K562 (cell line): ENCODE measurements at regions not wholly inside any gene's neighbourhood (a gene's known extent, or its start where the extent isn't known, plus 50 kb on each side); places are given as distances from the start of the nearest gene placed in this dataset.

ENCODE experiments used
- ATAC-seq: fragments of 200-7000 bp; cut with Tn5 transposase; 3 replicates; pipeline ENCODE4 v1.9.1; 2020; ENCODE audit warnings: moderate library complexity
- BruUV-seq: library from RNA; stranded (reverse); fragments of 400-500 nt; replicated peaks from 2 replicates; lab custom pipeline; 2021; lab: Mats Ljungman, UMichigan
- CTCF ChIA-PET: fragments of 300-600 bp; formaldehyde crosslinking; extraction: SDS; loops from one replicate; lab custom pipeline; 2021; ENCODE audit warnings: low intra/inter-chr PET ratio; lab: Yijun Ruan, JAX
- POLR2A ChIA-PET: fragments of 300-600, 350-650 bp; sonication (Branson Sonifier 250); formaldehyde crosslinking; extraction: SDS; loops from one replicate; lab custom pipeline; 2021; ENCODE audit warnings: antibody characterized with exemption, inconsistent platforms; lab: Yijun Ruan, JAX
- DNase-seq, 4 experiments: peaks; one replicate each; pipeline versions ENCODE4 v3.0.0 to v3.0.0-alpha.2; 2011 to 2018; ENCODE audit warnings: low spot score in 3 of 4, mixed read lengths in 3 of 4; ENCODE audit errors: extremely low read depth in 1 of 4
- FAIRE-seq: peaks from 2 replicates; lab custom pipeline; 2011; peaks lifted over from hg19 to GRCh38; lab: Jason Lieb, UNC
- H2AFZ ChIP-seq: 2 replicates; pipeline ENCODE4 v1.6.0; 2011; ENCODE audit warnings: low read depth, low read length, control low read depth, inconsistent platforms
- H3K27ac ChIP-seq: fragments of 200-600 bp; 3 replicates; pipeline ENCODE4 v1.8.0; 2011; ENCODE audit warnings: low read depth, mild to moderate bottlenecking, control low read depth, inconsistent platforms, low read length, moderate library complexity, mixed read lengths; ENCODE audit errors: extremely low read depth
- H3K27me3 ChIP-seq, 2 experiments: fragments of 300-600 bp in 1 of 2; 2 replicates in 1 of 2; 3 replicates in 1 of 2; pipeline versions ENCODE4 v1.6.0 to v1.8.0; 2011; ENCODE audit warnings: inconsistent platforms in 2 of 2, low read length in 2 of 2, mild to moderate bottlenecking in 1 of 2, mixed read lengths in 1 of 2, moderate library complexity in 1 of 2; ENCODE audit not compliant: control insufficient read depth in 2 of 2, insufficient read depth in 2 of 2
- H3K36me3 ChIP-seq: fragments of 300-600 bp; 3 replicates; pipeline ENCODE4 v1.8.0; 2011; ENCODE audit warnings: mild to moderate bottlenecking, low read length, inconsistent platforms; ENCODE audit not compliant: control insufficient read depth, insufficient read depth
- H3K4me1 ChIP-seq, 2 experiments: fragments of 200-600 bp in 1 of 2; replicated peaks in 1 of 2; 2 replicates in 1 of 2; 3 replicates in 1 of 2; pipeline versions ENCODE4 v1.5.1 to v1.8.0; 2011; ENCODE audit warnings: inconsistent platforms in 2 of 2, low read length in 2 of 2, mild to moderate bottlenecking in 1 of 2, mixed read lengths in 1 of 2, moderate library complexity in 1 of 2; ENCODE audit not compliant: control insufficient read depth in 2 of 2, insufficient read depth in 2 of 2
- H3K4me2 ChIP-seq: 2 replicates; pipeline ENCODE4 v1.6.1; 2011; ENCODE audit warnings: low read length, control low read depth, inconsistent platforms, mixed read lengths; ENCODE audit not compliant: insufficient read depth
- H3K4me3 ChIP-seq: fragments of 200-600 bp; sonication (generic), shearing (Covaris generic); 2 replicates; pipeline ENCODE4 v1.5.1; 2016; ENCODE audit warnings: control low read depth, inconsistent platforms
- H3K79me2 ChIP-seq: fragments of 200-600 bp; 3 replicates; pipeline ENCODE4 v1.8.0; 2011; ENCODE audit warnings: low read length, inconsistent platforms; ENCODE audit not compliant: control insufficient read depth, insufficient read depth
- H3K9ac ChIP-seq, 2 experiments: 2 replicates each; pipeline versions ENCODE4 v1.6.0 to v1.6.1; 2011; ENCODE audit warnings: low read depth in 2 of 2, low read length in 2 of 2, control low read depth in 1 of 2, inconsistent platforms in 1 of 2, mild to moderate bottlenecking in 1 of 2, mixed read lengths in 1 of 2; ENCODE audit not compliant: insufficient read depth in 1 of 2
- H3K9me1 ChIP-seq: one replicate; pipeline ENCODE4 v1.6.0; 2011; ENCODE audit warnings: inconsistent platforms, mild to moderate bottlenecking, low read length, moderate library complexity; ENCODE audit not compliant: control insufficient read depth, insufficient read depth
- H3K9me3 ChIP-seq: replicated peaks from 2 replicates; pipeline ENCODE4 v1.5.1; 2011; ENCODE audit warnings: low read depth, low read length, inconsistent platforms; ENCODE audit not compliant: control insufficient read depth, insufficient read depth
- H4K20me1 ChIP-seq: replicated peaks from 2 replicates; pipeline ENCODE4 v1.6.1; 2011; ENCODE audit warnings: low read length, inconsistent platforms, mixed read lengths; ENCODE audit not compliant: control insufficient read depth, insufficient read depth
- BCLAF1 ChIP-seq, 2 experiments: fragments of 450-650 bp in 1 of 2; IDR thresholded peaks; 2 replicates each; pipeline ENCODE4 v1.6.1; 2011 to 2017; ENCODE audit warnings: low read depth in 2 of 2, antibody characterized with exemption in 1 of 2, borderline replicate concordance in 1 of 2, low read length in 1 of 2, mild to moderate bottlenecking in 1 of 2, mixed read lengths in 1 of 2; ENCODE audit not compliant: control insufficient read depth in 1 of 2
- FOSL1 ChIP-seq: fragments of 200-800 bp; sonication (Bioruptor generic); conservative IDR thresholded peaks from 2 replicates; pipeline ENCODE4 v1.6.1; 2016; ENCODE audit warnings: missing genetic modification characterization, missing compliant biosample characterization
- GABPB1 ChIP-seq: sonication (generic); formaldehyde crosslinking; IDR thresholded peaks from 2 replicates; pipeline ENCODE4 v1.8.0; 2022; ENCODE audit warnings: mild to moderate bottlenecking, missing genetic modification reagents
- NONO ChIP-seq, 2 experiments: fragments of 200-400 bp in 1 of 2; fragments of 450-650 bp in 1 of 2; formaldehyde crosslinking in 1 of 2; IDR thresholded peaks; 2 replicates each; pipeline ENCODE4 v1.6.1; 2017; ENCODE audit warnings: low read depth in 2 of 2, mild to moderate bottlenecking in 2 of 2, moderate library complexity in 2 of 2, low read length in 1 of 2
- NR2F6 ChIP-seq: fragments of 450-650 bp; formaldehyde crosslinking; IDR thresholded peaks from 2 replicates; pipeline ENCODE4 v1.4.0; 2020; ENCODE audit warnings: mild to moderate bottlenecking
- ZNF165 ChIP-seq: fragments of 250-450 bp; sonication (Bioruptor Pico); IDR thresholded peaks from 2 replicates; pipeline ENCODE4 v1.4.0; 2020; ENCODE audit warnings: borderline replicate concordance
- ZNF263 ChIP-seq: sonication (generic); formaldehyde crosslinking; IDR thresholded peaks from 2 replicates; pipeline ENCODE4 v1.8.0; 2022; ENCODE audit warnings: mild to moderate bottlenecking, missing genetic modification reagents, borderline replicate concordance
- ZNF316 ChIP-seq: fragments of 450-650 bp; IDR thresholded peaks from 2 replicates; pipeline ENCODE4 v1.6.1; 2016
- WGBS: fragments of 100-300 bp; shearing (Covaris generic); methylation state at CpG from one replicate; pipeline ENCODE4 v1.1.6; 2016; ENCODE audit warnings: low coverage, mixed read lengths; ENCODE audit not compliant: insufficient coverage; ENCODE audit errors: missing lambda C conversion rate; 5-methylcytosine and 5-hydroxymethylcytosine counted together
- in situ Hi-C: fragments of 300-500 bp; cut with MboI; formaldehyde crosslinking; loops from 4 replicates; pipeline ENCODE4 v1.15.0; 2018; ENCODE audit warnings: inconsistent platforms, mixed read lengths
- intact Hi-C: fragments of 100-400 bp; cut with micrococcal nuclease; formaldehyde crosslinking; loops from 2 replicates; pipeline ENCODE4 v1.14.2; 2022
- TF ChIP-seq, protein P1 (sequence below): sonication (generic); formaldehyde crosslinking; IDR thresholded peaks from 2 replicates; pipeline ENCODE4 v1.8.1; 2023; ENCODE audit warnings: mild to moderate bottlenecking, missing genetic modification reagents
- TF ChIP-seq, protein P2 (sequence below), 2 experiments: fragments of 450-650 bp in 1 of 2; sonication (generic) in 1 of 2; formaldehyde crosslinking in 1 of 2; IDR thresholded peaks in 1 of 2; conservative IDR thresholded peaks in 1 of 2; 2 replicates each; pipeline versions ENCODE4 v1.6.1 to v1.8.1; 2016 to 2023; ENCODE audit warnings: mild to moderate bottlenecking in 2 of 2, moderate library complexity in 2 of 2, inconsistent platforms in 1 of 2, missing genetic modification reagents in 1 of 2

DNA sequence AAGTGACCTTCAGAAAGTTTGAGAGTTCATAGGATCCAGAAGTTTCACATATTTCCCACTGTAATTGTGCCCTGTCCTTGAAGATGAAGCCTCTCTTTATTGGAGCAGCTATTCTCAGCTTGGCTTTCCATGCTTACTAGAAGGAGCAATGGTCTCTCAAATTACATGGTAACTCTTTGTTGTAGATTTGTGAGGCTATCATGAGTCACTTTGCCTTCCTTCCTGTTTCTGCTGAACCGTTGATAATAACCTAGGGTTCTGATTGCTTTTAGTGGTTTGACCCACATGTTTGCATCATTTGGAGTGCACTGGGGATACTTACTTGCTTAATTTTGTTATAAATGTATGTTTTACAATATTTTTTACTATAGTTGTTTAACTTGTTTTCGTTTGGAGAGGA, 772.9 kb upstream of the SLITRK6 start:
- no TSS peak for BruUV-seq
- TF ChIP-seq GABPB1 (CRISPR knock-in tag) (no peak), FOSL1 (tag) (0 out of 2 replicates have a peak, but pooled peaks have one; percentile 46)
- intact Hi-C loops: no loop called here
- POLR2A ChIA-PET: no interaction called here
- FAIRE-seq (no peak), DNase-seq (no peak), ATAC-seq (no peak)
- H3K27ac ChIP-seq: no peak overlapping the region
- in situ Hi-C loops: no loop called here
- no peaks in the 10 kb centered on the region for H4K20me1 ChIP-seq
- no peak overlapping the region for H3K4me3 ChIP-seq
- H3K4me1 ChIP-seq: no peaks in the 10 kb centered on the region
- no peak overlapping the region for H3K9ac ChIP-seq
- 0% methylated on average over 2 of the region's 2 CpGs for WGBS
- no peaks in the 10 kb centered on the region for H3K9me3 ChIP-seq
- no peaks in the 10 kb centered on the region for H3K79me2 ChIP-seq
- H3K36me3 ChIP-seq: no peaks in the 10 kb centered on the region
- H2AFZ ChIP-seq: no peak overlapping the region
- no peaks in the 10 kb centered on the region for H3K27me3 ChIP-seq
- CTCF ChIA-PET: no interaction called here
- H3K4me2 ChIP-seq: no peak overlapping the region
- H3K9me1 ChIP-seq: no peaks in the 10 kb centered on the region

DNA sequence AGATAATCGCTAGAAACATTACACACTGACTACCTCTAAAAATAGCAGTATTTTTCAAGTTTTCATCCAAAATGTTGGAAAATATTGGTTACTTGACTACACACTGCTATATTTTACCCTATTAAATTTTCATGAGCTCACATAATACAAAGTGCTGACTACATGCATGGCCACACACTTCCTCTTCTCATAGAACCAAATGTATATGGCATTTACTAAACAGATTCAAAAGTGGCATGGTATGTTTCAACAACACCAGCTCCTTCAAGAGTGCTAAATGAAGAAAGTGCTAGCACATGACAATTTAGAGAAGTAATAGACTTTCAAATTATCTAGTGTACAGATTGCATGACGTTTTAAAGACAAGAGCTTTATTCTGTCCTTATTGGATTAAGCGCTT, 780.4 kb upstream of the SLITRK6 start:
- intact Hi-C loops: no loop called here
- Histone ChIP-seq H3K4me2 (no peak overlapping the region), H4K20me1 (no peaks in the 10 kb centered on the region), H3K79me2 (no peaks in the 10 kb centered on the region), H3K36me3 (no peaks in the 10 kb centered on the region), H3K4me3 (no peak overlapping the region), H3K4me1 (no peaks in the 10 kb centered on the region), H3K27ac (no peak overlapping the region), H3K9ac (no peak overlapping the region), H3K27me3 (no peaks in the 10 kb centered on the region), H3K9me1 (no peaks in the 10 kb centered on the region), H2AFZ (no peak overlapping the region), H3K9me3 (no peaks in the 10 kb centered on the region)
- ATAC-seq (no peak), FAIRE-seq (no peak), DNase-seq (no peak)
- ChIA-PET POLR2A (no interaction called here), CTCF (no interaction called here)
- no TSS peak for BruUV-seq
- in situ Hi-C loops: no loop called here
- WGBS: 7% methylated on average over 3 of the region's 3 CpGs
- TF ChIP-seq ZNF165 (CRISPR knock-in tag) (no peak), NONO (IDR thresholded peaks at IDR 0.05; ENCODE audit: low read depth in 2 of 2, low read length in 1 of 2) (no peak), NR2F6 (CRISPR knock-in tag) (no peak), ZNF316 (no peak), BCLAF1 (IDR thresholded peaks at IDR 0.05; ENCODE audit: borderline replicate concordance in 1 of 2, control insufficient read depth in 1 of 2, low read depth in 2 of 2, low read length in 1 of 2) (no peak), ZNF263 (CRISPR knock-in tag) (no peak)
- TF ChIP-seq, protein P1, sequence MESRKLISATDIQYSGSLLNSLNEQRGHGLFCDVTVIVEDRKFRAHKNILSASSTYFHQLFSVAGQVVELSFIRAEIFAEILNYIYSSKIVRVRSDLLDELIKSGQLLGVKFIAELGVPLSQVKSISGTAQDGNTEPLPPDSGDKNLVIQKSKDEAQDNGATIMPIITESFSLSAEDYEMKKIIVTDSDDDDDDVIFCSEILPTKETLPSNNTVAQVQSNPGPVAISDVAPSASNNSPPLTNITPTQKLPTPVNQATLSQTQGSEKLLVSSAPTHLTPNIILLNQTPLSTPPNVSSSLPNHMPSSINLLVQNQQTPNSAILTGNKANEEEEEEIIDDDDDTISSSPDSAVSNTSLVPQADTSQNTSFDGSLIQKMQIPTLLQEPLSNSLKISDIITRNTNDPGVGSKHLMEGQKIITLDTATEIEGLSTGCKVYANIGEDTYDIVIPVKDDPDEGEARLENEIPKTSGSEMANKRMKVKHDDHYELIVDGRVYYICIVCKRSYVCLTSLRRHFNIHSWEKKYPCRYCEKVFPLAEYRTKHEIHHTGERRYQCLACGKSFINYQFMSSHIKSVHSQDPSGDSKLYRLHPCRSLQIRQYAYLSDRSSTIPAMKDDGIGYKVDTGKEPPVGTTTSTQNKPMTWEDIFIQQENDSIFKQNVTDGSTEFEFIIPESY (CRISPR knock-in tag): no peak
- TF ChIP-seq, protein P2, sequence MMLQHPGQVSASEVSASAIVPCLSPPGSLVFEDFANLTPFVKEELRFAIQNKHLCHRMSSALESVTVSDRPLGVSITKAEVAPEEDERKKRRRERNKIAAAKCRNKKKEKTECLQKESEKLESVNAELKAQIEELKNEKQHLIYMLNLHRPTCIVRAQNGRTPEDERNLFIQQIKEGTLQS (IDR thresholded peaks at IDR 0.05): no peak
- TF ChIP-seq, protein P2 (CRISPR knock-in tag; conservative IDR thresholded peaks at IDR 0.05): no peak
